ENCODE measurements at regions not wholly inside any gene's neighbourhood (a gene's known extent, or its start where the extent isn't known, plus 50 kb on each side); places are given as distances from the start of the nearest gene placed in this dataset.

- POLR2A ChIA-PET, result no interaction called here
- intact Hi-C loops (cut with DNase I, micrococcal nuclease), result no loop called here
- no peak for DNase-seq
- Mint-ChIP-seq H3K4me1 (no peaks in the 10 kb centered on the region), H3K27ac (no peak overlapping the region), H3K9me3 (ENCODE audit: low read depth) (no peaks in the 10 kb centered on the region), H3K36me3 (ENCODE audit: low read depth) (no peaks in the 10 kb centered on the region), H3K4me3 (no peak overlapping the region), H3K27me3 (no peaks in the 10 kb centered on the region)
- no peak for ATAC-seq
- CTCF ChIA-PET, result no interaction called here
Measured at GRCh38 chr7:110382736-110383135, 708.2 kb upstream of the LRRN3 start.

DNA sequence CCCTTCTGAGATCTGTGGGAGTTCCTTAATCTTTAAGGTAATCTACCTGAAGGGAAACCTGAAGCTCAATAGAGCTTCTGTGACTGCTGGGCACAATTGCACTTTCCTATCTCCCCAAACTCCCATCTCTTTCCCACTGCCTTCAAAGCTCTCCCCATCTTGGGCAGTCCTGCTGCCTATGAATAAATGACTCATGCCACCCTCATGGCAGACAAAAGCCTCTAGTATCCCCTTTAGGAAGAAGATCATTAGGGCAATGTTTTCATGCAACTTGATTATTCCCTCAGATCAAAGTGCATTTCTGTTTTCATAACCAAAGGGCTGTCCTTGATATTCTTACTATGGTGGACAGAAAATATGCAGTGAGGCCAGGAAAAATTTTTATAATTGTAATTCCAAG, 704.9 kb upstream of the LRRN3 start:
- H3K4me3 Mint-ChIP-seq, result no peak overlapping the region
- POLR2A ChIA-PET, result no interaction called here
- peaks cover 2% of the 10 kb centered on the region for H3K27me3 Mint-ChIP-seq
- DNase-seq, result no peak
- H3K4me1 Mint-ChIP-seq, result no peaks in the 10 kb centered on the region
- H3K27ac Mint-ChIP-seq, result no peak overlapping the region
- CTCF ChIA-PET, result no interaction called here
- no peaks in the 10 kb centered on the region for H3K9me3 Mint-ChIP-seq (ENCODE audit: low read depth)
- H3K36me3 Mint-ChIP-seq (ENCODE audit: low read depth), result no peaks in the 10 kb centered on the region
- no peak for ATAC-seq
- intact Hi-C loops (cut with DNase I, micrococcal nuclease), result no loop called here

DNA sequence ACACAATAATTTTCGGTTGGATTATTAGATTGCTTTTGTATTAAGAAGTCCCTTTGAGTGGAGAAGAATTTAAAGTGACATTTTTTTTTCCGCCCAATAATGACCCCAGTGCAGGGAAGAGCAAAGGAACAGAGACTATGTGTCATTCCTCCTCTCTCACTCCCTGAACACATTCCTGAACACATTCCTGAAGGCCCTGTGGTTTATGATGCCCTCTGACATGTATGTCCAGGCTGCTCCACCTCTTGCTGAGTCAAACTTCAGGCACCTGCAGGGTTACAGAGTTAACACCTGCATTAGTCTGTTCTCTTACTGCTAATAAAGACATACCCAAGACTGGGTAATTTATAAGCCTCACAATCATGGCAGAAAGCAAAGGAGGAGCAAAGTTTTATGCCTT, 704.0 kb upstream of the LRRN3 start:
- H3K4me1 Mint-ChIP-seq, result no peaks in the 10 kb centered on the region
- H3K4me3 Mint-ChIP-seq, result no peak overlapping the region
- ChIA-PET CTCF (no interaction called here), POLR2A (no interaction called here)
- DNase-seq, result no peak
- intact Hi-C loops (cut with DNase I, micrococcal nuclease), result no loop called here
- no peaks in the 10 kb centered on the region for H3K36me3 Mint-ChIP-seq (ENCODE audit: low read depth)
- no peak overlapping the region for H3K27ac Mint-ChIP-seq
- H3K9me3 Mint-ChIP-seq (ENCODE audit: low read depth), result no peaks in the 10 kb centered on the region
- peaks cover 2% of the 10 kb centered on the region for H3K27me3 Mint-ChIP-seq
- no peak for ATAC-seq

DNA sequence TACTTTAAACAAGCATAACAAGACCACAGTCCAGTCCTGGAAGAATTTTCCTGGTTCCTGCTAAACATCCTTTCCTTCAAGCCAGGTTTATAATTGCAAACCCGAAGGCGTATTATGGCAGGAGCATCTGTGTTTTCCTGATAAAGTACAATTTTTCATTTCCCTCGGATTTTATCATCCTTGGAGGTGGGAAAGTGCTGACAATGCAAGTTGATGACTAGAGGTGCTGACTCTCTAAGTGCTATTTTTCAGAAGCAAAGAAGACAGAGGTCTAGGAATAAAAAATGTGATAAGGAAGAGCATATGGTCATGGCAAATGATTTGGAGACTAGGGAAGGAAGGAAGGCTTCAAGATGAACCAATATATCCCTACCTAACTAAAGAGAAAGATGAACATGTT, 703.2 kb upstream of the LRRN3 start:
- H3K27ac Mint-ChIP-seq, result no peak overlapping the region
- H3K36me3 Mint-ChIP-seq (ENCODE audit: low read depth), result no peaks in the 10 kb centered on the region
- H3K9me3 Mint-ChIP-seq (ENCODE audit: low read depth), result no peaks in the 10 kb centered on the region
- ATAC-seq (no peak), DNase-seq (no peak)
- no peak overlapping the region for H3K4me3 Mint-ChIP-seq
- H3K27me3 Mint-ChIP-seq, result peaks cover 2% of the 10 kb centered on the region
- intact Hi-C loops (cut with DNase I, micrococcal nuclease), result no loop called here
- H3K4me1 Mint-ChIP-seq, result no peaks in the 10 kb centered on the region
- ChIA-PET CTCF (interaction anchor here (0.7 kb wide), 1 partner anchor 230 kb away, joined by 3 read pairs; no protein-coding TSS in a partner anchor), POLR2A (no interaction called here)

GRCh38 chr7:110388457-110388856, 702.5 kb upstream of the LRRN3 start:
- POLR2A ChIA-PET, result no interaction called here
- Mint-ChIP-seq H3K4me1 (no peaks in the 10 kb centered on the region), H3K9me3 (ENCODE audit: low read depth) (no peaks in the 10 kb centered on the region), H3K27me3 (peaks cover 2% of the 10 kb centered on the region), H3K36me3 (ENCODE audit: low read depth) (no peaks in the 10 kb centered on the region), H3K27ac (no peak overlapping the region), H3K4me3 (no peak overlapping the region)
- CTCF ChIA-PET, result interaction anchor here (0.7 kb wide), 1 partner anchor 231 kb away, joined by 3 read pairs; no protein-coding TSS in a partner anchor
- ATAC-seq, result no peak
- DNase-seq, result no peak
- intact Hi-C loops (cut with DNase I, micrococcal nuclease), result no loop called here

DNA sequence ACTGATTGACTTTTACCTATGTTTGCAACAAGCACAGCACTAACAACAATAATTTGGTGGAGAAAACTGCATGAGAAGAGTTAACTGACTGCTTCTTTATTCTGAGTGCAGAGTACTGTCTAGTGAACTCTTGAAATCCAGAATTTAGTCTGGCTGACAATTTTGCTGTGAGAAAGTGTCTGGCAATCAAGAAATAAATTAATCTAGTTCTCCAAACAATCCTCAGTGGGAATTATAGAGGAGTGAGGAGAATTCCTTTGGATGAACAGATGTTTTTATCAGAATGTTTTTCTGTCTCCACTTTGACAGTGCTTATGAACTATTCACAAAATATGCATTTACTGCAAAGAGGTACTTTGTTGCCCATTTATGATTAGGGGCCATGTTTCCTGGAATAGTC, 694.9 kb upstream of the LRRN3 start:
- Mint-ChIP-seq H3K27me3 (no peaks in the 10 kb centered on the region), H3K4me1 (no peaks in the 10 kb centered on the region)
- POLR2A ChIA-PET, result no interaction called here

GRCh38 chr7:110397927-110398660, 692.8 kb upstream of the LRRN3 start:
- ATAC-seq (no peak), DNase-seq (no peak)
- CTCF ChIA-PET, result no interaction called here
- no peaks in the 10 kb centered on the region for H3K9me3 Mint-ChIP-seq (ENCODE audit: low read depth)
- no peaks in the 10 kb centered on the region for H3K27me3 Mint-ChIP-seq
- POLR2A ChIA-PET, result interaction anchor here (0.7 kb wide), 1 partner anchor 26 kb away, joined by 3 read pairs; no protein-coding TSS in a partner anchor
- intact Hi-C loops (cut with DNase I, micrococcal nuclease), result no loop called here
- no peaks in the 10 kb centered on the region for H3K4me1 Mint-ChIP-seq
- no peak overlapping the region for H3K27ac Mint-ChIP-seq
- H3K4me3 Mint-ChIP-seq, result no peak overlapping the region
- H3K36me3 Mint-ChIP-seq (ENCODE audit: low read depth), result no peaks in the 10 kb centered on the region

More for the DNA sequence above, 694.9 kb upstream of the LRRN3 start:
- Mint-ChIP-seq H3K9me3 (ENCODE audit: low read depth) (no peaks in the 10 kb centered on the region), H3K4me3 (no peak overlapping the region), H3K27ac (no peak overlapping the region), H3K36me3 (ENCODE audit: low read depth) (no peaks in the 10 kb centered on the region)
- intact Hi-C loops (cut with DNase I, micrococcal nuclease), result no loop called here
- CTCF ChIA-PET, result no interaction called here
- ATAC-seq (no peak), DNase-seq (no peak)

- no peaks in the 10 kb centered on the region for H3K4me1 Mint-ChIP-seq
- H3K27ac Mint-ChIP-seq, result no peak overlapping the region
- no peak overlapping the region for H3K4me3 Mint-ChIP-seq
- intact Hi-C loops (cut with DNase I, micrococcal nuclease), result no loop called here
- CTCF ChIA-PET, result interaction anchor here (0.6 kb wide), 1 partner anchor 24 kb away, joined by 3 read pairs; no protein-coding TSS in a partner anchor
- no peaks in the 10 kb centered on the region for H3K36me3 Mint-ChIP-seq (ENCODE audit: low read depth)
- POLR2A ChIA-PET, result no interaction called here
- DNase-seq (no peak), ATAC-seq (no peak)
- no peaks in the 10 kb centered on the region for H3K9me3 Mint-ChIP-seq (ENCODE audit: low read depth)
- no peaks in the 10 kb centered on the region for H3K27me3 Mint-ChIP-seq
Measured at GRCh38 chr7:110399421-110399820, 691.5 kb upstream of the LRRN3 start.

DNA sequence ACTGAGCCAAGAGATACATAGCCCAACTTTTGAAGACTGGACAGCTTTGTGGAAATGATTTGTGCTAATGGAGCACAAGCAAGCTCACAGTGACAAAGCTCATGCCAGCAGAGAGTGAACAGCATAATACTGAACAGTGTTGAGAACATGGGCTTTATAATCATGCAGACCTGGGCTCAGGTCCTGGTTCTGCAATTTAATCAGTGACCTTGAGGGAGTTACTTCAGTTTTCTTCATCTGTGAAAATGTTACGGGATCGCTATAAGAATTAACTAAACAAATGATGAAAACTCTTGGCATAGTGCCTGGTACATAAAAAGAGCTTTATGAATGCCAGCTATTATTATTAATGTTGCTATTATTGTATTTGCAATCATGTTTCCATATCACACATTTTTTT, 690.5 kb upstream of the LRRN3 start:
- H3K27me3 Mint-ChIP-seq, result no peaks in the 10 kb centered on the region
- DNase-seq (no peak), ATAC-seq (no peak)
- H3K4me3 Mint-ChIP-seq, result no peak overlapping the region
- CTCF ChIA-PET, result no interaction called here
- POLR2A ChIA-PET, result no interaction called here
- no peaks in the 10 kb centered on the region for H3K36me3 Mint-ChIP-seq (ENCODE audit: low read depth)
- no peaks in the 10 kb centered on the region for H3K9me3 Mint-ChIP-seq (ENCODE audit: low read depth)
- no peak overlapping the region for H3K27ac Mint-ChIP-seq
- intact Hi-C loops (cut with DNase I, micrococcal nuclease), result no loop called here
- no peaks in the 10 kb centered on the region for H3K4me1 Mint-ChIP-seq

DNA sequence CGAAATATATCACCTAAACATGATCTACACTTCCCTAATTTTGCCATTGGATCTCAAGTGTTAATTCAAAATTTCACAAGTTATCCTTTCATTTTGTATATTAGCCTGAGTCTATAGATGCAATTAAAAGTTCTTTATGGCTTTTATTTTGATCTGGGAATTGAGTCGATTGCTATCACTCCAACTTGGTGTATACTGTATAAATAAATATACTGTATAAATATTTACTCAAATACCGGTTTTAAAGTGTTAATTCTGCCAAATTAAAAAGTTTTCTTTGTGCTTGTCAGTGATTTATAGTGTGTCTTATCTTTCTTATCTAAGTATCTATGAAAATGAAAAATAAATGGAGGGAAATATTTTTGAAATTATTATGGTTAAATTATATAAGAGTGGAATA, 683.7 kb upstream of the LRRN3 start:
- CTCF ChIA-PET, result no interaction called here
- no peaks in the 10 kb centered on the region for H3K4me1 Mint-ChIP-seq

GRCh38 chr7:110407706-110408105, 683.2 kb upstream of the LRRN3 start:
- DNase-seq (no peak), ATAC-seq (no peak)
- H3K9me3 Mint-ChIP-seq (ENCODE audit: low read depth), result no peaks in the 10 kb centered on the region
- CTCF ChIA-PET, result no interaction called here
- H3K4me3 Mint-ChIP-seq, result no peak overlapping the region
- POLR2A ChIA-PET, result no interaction called here
- H3K4me1 Mint-ChIP-seq, result no peaks in the 10 kb centered on the region
- H3K36me3 Mint-ChIP-seq (ENCODE audit: low read depth), result no peaks in the 10 kb centered on the region
- no peak overlapping the region for H3K27ac Mint-ChIP-seq
- intact Hi-C loops (cut with DNase I, micrococcal nuclease), result no loop called here
- H3K27me3 Mint-ChIP-seq, result no peaks in the 10 kb centered on the region

More for the DNA sequence above, 683.7 kb upstream of the LRRN3 start:
- Mint-ChIP-seq H3K36me3 (ENCODE audit: low read depth) (no peaks in the 10 kb centered on the region), H3K4me3 (no peak overlapping the region), H3K27ac (no peak overlapping the region), H3K27me3 (no peaks in the 10 kb centered on the region), H3K9me3 (ENCODE audit: low read depth) (no peaks in the 10 kb centered on the region)
- DNase-seq (no peak), ATAC-seq (no peak)
- intact Hi-C loops (cut with DNase I, micrococcal nuclease), result no loop called here
- POLR2A ChIA-PET, result no interaction called here

- no peak for DNase-seq
- Mint-ChIP-seq H3K27ac (no peak overlapping the region), H3K27me3 (peaks cover 1% of the 10 kb centered on the region), H3K4me1 (no peaks in the 10 kb centered on the region), H3K4me3 (no peak overlapping the region), H3K36me3 (ENCODE audit: low read depth) (no peaks in the 10 kb centered on the region), H3K9me3 (ENCODE audit: low read depth) (no peaks in the 10 kb centered on the region)
- intact Hi-C loops (cut with DNase I, micrococcal nuclease), result no loop called here
- ChIA-PET CTCF (no interaction called here), POLR2A (no interaction called here)
- ATAC-seq, result no peak
Measured at GRCh38 chr7:110412614-110413013, 678.3 kb upstream of the LRRN3 start.

DNA sequence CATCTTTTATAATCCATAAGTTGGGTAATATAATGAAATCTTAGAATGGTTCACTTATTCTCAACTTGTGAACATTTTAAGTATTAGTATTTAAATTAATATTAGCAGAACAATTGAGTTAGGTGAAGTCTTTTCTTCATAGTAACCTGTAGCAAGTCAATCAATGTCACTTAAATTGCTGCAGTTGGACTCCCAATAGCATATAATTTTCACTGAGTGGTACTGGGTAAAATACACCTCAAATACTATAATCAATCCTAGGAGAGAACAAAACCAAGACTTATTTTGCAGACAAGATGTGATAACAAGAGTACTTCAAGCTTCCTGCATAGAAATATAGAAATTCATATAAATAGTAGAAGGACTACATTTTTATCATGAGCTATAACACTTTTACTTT, 677.9 kb upstream of the LRRN3 start:
- intact Hi-C loops (cut with DNase I, micrococcal nuclease), result no loop called here
- peaks cover 1% of the 10 kb centered on the region for H3K27me3 Mint-ChIP-seq
- ATAC-seq (no peak), DNase-seq (no peak)
- H3K36me3 Mint-ChIP-seq (ENCODE audit: low read depth), result no peaks in the 10 kb centered on the region
- no peaks in the 10 kb centered on the region for H3K4me1 Mint-ChIP-seq
- no peak overlapping the region for H3K27ac Mint-ChIP-seq
- H3K4me3 Mint-ChIP-seq, result no peak overlapping the region
- H3K9me3 Mint-ChIP-seq (ENCODE audit: low read depth), result no peaks in the 10 kb centered on the region
- POLR2A ChIA-PET, result no interaction called here
- CTCF ChIA-PET, result no interaction called here
